ENCODE measurements at regions not wholly inside any gene's neighbourhood (a gene's known extent, or its start where the extent isn't known, plus 50 kb on each side); places are given as distances from the start of the nearest gene placed in this dataset.

DNA sequence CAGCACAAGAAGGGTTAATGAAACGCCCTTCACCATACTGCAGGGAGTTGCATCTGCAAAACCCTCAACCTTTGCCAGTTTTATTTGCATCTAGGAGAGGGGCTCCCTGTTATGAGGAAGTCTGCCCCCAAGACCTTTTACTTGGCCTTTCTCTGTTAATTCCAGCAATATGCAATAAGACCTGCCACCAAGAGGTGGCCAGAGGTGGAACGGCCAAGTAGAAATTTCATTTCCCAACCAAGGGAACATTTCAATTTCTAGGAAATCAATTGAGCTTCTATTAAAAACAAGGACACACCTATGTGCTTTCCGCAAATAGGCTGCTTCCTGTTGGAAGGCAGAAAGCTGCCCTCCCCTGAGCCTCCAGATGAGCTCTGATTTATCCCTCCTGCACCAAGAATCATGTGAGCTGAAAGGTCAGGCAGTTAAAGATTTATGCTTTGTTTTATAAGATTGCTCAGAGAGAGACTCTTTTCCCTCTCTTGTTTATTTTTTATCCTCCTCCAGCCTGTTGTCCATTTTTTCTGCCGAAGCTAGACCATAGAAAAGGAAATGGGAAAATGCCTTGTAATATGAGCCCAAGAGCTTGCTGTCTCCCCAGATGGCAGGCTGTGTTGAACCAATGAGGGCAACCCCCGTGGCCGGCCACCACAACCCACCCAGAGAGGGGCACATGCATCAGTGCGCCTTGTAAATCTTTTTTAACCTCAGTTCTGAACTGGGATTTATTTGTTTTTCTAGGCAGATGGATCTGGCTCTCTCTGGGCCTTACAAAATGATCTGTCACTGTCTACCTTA, 572.8 kb downstream of the TLE1 start:
- no peak for DNase-seq (ENCODE audit: low read depth)

DNA sequence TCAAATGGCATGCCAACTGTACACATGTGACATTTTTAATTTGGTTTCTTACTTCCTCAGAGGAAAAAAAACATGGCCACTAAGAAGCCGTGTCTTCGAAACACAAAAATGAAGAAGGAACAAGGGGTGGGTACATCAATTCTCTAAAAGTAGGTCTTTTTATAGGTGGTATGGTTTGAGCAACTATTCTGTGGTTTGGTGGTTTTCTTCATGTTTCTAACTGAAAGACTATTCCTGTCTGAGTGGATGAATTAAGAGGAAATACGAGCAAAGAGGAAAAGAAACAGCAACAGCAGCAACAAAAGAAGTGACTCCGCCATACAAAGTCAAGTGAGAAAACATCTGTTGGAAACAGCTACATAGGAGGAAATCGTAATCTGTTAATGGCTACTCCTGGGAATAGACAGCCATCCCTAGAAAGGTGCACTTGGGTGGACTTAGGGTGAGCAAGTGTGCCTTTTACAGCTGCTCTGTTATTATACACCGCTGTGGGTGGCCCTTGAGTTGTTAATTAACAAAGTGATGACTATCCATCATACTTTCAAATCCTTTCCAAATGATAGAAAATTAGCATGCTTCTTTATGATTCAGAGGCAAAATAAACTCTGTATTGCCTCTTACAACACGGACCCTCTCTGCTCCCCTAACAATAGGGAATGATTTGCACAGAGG, 575.8 kb downstream of the TLE1 start:
- DNase-seq (ENCODE audit: low read depth) = no peak

- DNase-seq (ENCODE audit: low read depth) = no peak
Observed at GRCh38 chr9:81112627-81113452, 576.5 kb downstream of the TLE1 start.

DNA sequence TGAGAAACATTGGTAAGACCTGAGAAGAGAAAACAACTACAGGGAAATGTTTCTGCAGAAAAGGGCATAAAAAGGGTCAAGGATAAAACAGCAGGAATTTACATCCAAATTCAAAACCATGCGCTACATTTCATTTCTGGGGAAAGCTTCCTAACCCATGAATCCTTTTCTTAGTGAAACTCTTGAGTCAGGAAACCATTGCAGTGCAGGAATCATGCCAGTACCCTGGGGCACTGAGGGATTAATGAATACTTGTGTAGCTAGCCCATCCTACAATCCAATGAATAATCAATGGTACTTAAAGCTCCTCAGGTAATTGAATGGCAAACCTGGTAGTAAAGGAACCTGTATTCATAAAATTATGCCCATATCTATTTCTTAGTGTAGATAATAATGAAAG, 580.5 kb downstream of the TLE1 start:
- no peak for DNase-seq (ENCODE audit: low read depth)

- DNase-seq (ENCODE audit: low read depth) = no peak
Observed at GRCh38 chr9:81108391-81108790, 581.0 kb downstream of the TLE1 start.

- no peak for DNase-seq (ENCODE audit: low read depth)
Observed at GRCh38 chr9:81103597-81104471, 585.5 kb downstream of the TLE1 start.

- DNase-seq (ENCODE audit: low read depth) = no peak
Observed at GRCh38 chr9:81097131-81097847, 592.1 kb downstream of the TLE1 start.

DNA sequence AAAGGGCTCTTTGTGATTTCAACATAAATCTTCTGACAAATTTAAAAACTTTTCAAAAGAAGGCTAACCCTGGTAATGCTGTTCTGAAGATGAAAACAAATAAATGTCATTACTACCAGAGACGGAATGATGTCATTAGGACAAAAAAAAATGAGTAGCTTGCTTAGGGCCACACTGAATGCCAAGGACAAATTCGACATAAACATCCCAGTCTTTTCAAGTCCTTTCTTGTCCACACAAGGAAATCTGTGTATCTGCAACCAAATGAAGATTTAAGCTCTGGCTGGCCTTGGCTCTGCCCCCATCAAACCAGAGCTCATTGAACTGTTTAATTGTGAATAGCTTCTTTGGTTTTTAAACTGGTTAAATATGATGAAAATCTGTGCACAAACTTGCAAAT, 592.7 kb downstream of the TLE1 start:
- no peak for DNase-seq (ENCODE audit: low read depth)

GRCh38 chr9:81092057-81092456, 597.3 kb downstream of the TLE1 start:
- no peak for DNase-seq (ENCODE audit: low read depth)

DNA sequence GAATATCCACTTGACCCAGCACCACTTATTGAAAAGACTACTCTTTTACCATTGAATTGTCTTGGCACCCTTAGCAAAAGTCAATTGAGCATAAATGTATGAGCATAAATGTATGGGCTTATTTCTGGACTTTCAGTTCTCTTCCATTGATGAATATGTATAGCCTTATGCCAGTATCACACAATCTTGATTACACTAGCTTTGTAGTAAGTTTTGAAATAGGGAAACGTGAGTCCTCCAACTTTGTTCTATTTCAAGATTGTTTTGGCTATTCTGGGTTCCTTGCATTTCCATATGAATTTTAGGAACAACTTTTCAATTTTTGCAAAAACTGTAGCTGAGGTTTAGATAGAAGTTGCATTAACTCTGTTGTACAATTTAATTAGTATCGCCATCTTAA, 601.0 kb downstream of the TLE1 start:
- DNase-seq (ENCODE audit: low read depth) = no peak

DNA sequence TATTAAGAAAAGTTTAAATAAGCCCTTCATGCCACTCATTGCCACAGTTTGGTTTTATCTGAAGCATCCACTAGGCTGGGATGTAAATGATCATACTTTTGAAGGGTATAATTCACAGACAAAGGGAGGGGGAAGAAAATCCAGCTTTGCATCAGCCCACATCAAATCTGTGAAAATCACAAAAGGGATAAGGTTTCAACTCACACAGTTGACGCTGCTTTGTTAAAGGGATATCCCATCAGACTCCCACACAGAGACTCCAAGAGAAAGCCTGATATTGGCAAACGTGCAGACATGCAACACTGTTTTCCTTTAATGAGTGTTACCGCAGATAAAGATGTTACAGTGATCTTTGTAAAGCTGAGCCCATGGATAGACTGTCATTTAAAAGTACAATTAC, 602.9 kb downstream of the TLE1 start:
- no peak for DNase-seq (ENCODE audit: low read depth)

DNA sequence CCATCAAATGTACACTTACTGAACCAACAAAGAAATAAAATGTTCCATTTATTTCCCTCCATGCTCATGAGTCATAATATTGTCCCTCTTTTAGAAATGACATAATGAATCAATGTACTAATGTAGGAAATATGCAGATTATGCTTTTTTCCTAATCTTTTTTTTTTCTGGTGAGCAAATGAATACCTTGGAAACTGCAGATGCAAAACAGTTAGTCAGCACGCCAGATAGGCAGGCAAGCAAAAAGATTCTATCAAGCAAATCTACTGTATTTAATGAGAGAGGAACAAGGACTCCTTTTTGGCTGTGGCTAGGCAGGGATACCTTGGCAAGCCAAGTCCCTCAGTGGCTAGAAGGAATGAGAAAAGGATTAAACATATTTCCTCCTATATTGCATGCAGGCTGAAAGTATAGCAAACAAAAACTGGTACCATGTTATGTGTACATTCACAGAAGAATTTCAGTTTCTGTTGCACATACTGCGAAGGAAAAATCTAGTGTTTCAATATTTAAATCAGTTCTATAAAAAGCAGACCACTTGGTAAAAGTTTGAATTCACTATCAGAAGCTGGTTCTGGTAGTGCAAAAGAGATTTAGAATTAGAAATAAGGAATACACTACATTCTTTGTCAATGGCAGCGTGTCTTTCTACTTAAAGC, 605.4 kb downstream of the TLE1 start:
- DNase-seq (ENCODE audit: low read depth) = no peak

- no peak for DNase-seq (ENCODE audit: low read depth)
Observed at GRCh38 chr9:81083067-81083466, 606.3 kb downstream of the TLE1 start.

DNA sequence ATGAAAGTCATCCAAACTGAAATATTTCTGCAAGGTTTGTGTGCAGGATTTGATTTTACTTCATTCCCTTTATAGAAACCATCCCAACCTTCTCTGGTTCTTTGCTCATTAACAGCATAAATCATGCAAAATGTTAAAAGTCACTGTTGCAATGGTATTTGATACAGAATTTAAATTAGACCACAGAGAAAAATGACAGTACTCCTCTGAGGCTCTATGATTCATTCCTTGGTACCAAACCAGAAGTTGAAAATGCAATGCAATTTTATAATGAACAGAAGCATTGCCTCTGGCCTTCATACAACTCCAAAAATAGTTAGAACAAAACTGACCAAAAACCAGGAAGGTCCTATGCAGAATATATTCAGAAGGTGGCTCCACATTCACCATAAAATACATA, 607.1 kb downstream of the TLE1 start:
- no peak for DNase-seq (ENCODE audit: low read depth)

GRCh38 chr9:81080900-81081299, 608.4 kb downstream of the TLE1 start:
- DNase-seq (ENCODE audit: low read depth) = no peak

GRCh38 chr9:81080185-81080584, 609.2 kb downstream of the TLE1 start:
- DNase-seq (ENCODE audit: low read depth) = no peak

- DNase-seq (ENCODE audit: low read depth) = no peak
Observed at GRCh38 chr9:81079055-81079454, 610.3 kb downstream of the TLE1 start.

DNA sequence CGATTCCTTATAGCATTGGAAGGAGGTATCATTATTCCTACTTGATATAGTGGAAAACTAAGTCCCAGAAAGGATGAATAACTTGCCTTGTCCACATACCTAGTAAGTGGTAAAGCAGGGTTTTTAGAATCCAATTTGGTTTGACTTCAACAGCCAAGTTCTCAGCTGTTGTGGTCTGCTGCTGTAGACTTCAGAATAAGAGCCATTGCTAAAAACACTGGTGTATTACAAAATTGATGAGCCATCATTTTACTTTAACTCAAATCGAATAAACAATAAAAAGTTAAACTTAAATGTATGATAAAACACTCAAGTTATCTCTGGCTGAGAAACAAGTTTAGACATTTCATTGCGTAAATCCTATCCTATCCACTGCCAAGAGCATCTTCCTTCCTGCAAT, 610.8 kb downstream of the TLE1 start:
- no peak for DNase-seq (ENCODE audit: low read depth)

DNA sequence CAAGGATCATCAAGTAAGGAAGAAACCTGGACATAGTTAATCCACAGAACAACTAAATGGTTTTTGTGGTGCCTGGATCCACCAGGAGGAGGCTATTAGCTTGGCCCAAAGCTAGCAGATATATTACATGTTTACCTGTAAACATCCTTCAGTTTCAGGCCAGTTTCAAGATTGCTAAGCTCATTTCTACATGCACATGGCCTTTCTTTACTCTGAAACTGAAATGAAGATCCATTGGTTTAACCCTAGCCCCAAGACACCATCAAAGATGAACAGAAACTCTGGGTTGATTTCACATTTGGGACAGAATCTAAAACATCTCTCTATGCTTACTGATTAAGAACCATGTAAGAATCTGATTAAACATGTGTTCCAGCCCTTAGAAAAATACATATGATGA, 611.8 kb downstream of the TLE1 start:
- no peak for DNase-seq (ENCODE audit: low read depth)

DNA sequence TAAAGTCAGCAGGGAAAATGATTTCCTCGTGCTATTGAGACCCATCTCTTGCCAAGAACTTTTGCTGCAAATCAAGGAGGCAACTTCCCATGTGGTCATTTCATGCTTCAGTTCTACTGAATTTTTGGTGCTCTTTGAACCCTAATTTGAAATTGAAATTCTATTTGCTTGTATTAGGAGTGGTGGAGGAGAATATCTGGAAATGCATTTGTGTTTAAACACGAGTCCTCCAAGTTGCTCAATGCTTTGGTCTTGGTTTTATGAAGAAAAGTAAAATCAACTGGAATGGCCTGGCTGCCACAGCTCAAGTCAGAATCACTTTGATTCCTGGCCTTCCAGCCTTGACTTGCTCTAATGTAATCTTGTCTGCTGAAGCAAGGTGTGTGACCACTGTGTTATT, 613.2 kb downstream of the TLE1 start:
- no peak for DNase-seq (ENCODE audit: low read depth)

DNA sequence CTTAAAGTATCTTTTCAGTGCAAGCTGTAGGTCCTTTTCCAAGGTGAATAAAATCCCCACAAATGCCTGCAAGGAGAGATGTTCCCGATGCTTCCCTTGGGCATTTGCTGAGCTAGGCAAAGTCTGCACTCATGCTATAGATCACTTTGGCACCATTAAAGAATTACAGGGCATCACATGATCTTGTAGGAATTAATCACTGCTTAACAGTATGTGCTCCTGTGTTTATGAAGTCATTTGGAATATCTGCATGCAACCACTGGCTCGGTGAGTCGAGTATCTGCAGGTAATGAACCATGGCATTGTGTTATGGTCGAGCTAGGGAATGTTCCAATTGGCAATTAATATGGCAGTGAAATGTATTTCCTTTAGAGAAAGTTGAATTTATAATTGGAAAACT, 615.1 kb downstream of the TLE1 start:
- no peak for DNase-seq (ENCODE audit: low read depth)

All from stimulated activated CD8-positive, alpha-beta memory T cell treated with anti-CD3 and anti-CD28 coated beads, Interleukin-12 subunit alpha, Interleukin-12 subunit beta, amount 100 ng/mL, for 4 hours (primary cell).